CD4-positive, alpha-beta memory T cell (primary cell): ENCODE measurements at regions not wholly inside any gene's neighbourhood (a gene's known extent, or its start where the extent isn't known, plus 50 kb on each side); places are given as distances from the start of the nearest gene placed in this dataset.

ENCODE experiments used
- CTCF ChIA-PET: fragments of 350-600 bp; sonication (Branson Sonifier 250); formaldehyde crosslinking; loops from one replicate; lab custom pipeline; 2021; ENCODE audit warnings: inconsistent platforms; ENCODE audit not compliant: partially characterized antibody; lab: Charles Lee
- POLR2A ChIA-PET: fragments of 350-600 bp; sonication (Branson Sonifier 250); formaldehyde crosslinking; loops from one replicate; lab custom pipeline; 2021; ENCODE audit not compliant: partially characterized antibody; lab: Charles Lee
- DNase-seq, 5 donors: peaks; one replicate each; pipeline versions ENCODE4 v3.0.0 to v3.0.0-alpha.2; 2020 to 2022; ENCODE audit warnings: mixed read lengths in 1 of 5
- H3K27ac ChIP-seq: one replicate; pipeline ENCODE4 v1.7.0; 2013; ENCODE audit warnings: low read depth, low read length
- H3K27me3 ChIP-seq: 2 replicates; pipeline ENCODE4 v1.7.0; 2013; ENCODE audit warnings: mild to moderate bottlenecking, low read length, moderate library complexity; ENCODE audit not compliant: insufficient read depth
- H3K36me3 ChIP-seq: 2 replicates; pipeline ENCODE4 v1.7.0; 2013; ENCODE audit warnings: mild to moderate bottlenecking, low read length, moderate library complexity; ENCODE audit not compliant: insufficient read depth
- H3K4me1 ChIP-seq: 2 replicates; pipeline ENCODE4 v1.7.0; 2013; ENCODE audit warnings: mild to moderate bottlenecking, low read length, moderate library complexity; ENCODE audit not compliant: insufficient read depth
- H3K4me3 ChIP-seq, 2 donors: one replicate each; pipeline ENCODE4 v1.7.0; 2013; ENCODE audit warnings: low read length in 2 of 2, mild to moderate bottlenecking in 1 of 2
- H3K9me3 ChIP-seq, 2 donors: one replicate each; pipeline ENCODE4 v1.7.0; 2013; ENCODE audit warnings: low read length in 2 of 2, control low read depth in 1 of 2; ENCODE audit not compliant: control insufficient read depth in 1 of 2
- H3K27ac Mint-ChIP-seq, 7 donors: one replicate each; pipeline ENCODE4 v1.8.0; 2020 to 2021; ENCODE audit warnings: mixed read lengths in 7 of 7, mild to moderate bottlenecking in 6 of 7, inconsistent platforms in 3 of 7, moderate library complexity in 3 of 7
- H3K27me3 Mint-ChIP-seq, 2 donors: one replicate each; pipeline ENCODE4 v1.8.0; 2020 to 2021; ENCODE audit warnings: mixed read lengths in 2 of 2
- H3K36me3 Mint-ChIP-seq, 2 donors: one replicate each; pipeline ENCODE4 v1.8.0; 2020 to 2021; ENCODE audit warnings: mixed read lengths in 2 of 2, inconsistent platforms in 1 of 2, mild to moderate bottlenecking in 1 of 2
- H3K4me1 Mint-ChIP-seq, 4 donors: one replicate each; pipeline ENCODE4 v1.8.0; 2020 to 2021; ENCODE audit warnings: mixed read lengths in 4 of 4, mild to moderate bottlenecking in 1 of 4
- H3K4me3 Mint-ChIP-seq, 8 donors: one replicate each; pipeline ENCODE4 v1.8.0; 2020 to 2021; ENCODE audit warnings: mixed read lengths in 8 of 8, mild to moderate bottlenecking in 7 of 8, moderate library complexity in 6 of 8, inconsistent platforms in 3 of 8
- H3K9me3 Mint-ChIP-seq, 8 donors: one replicate each; pipeline ENCODE4 v1.8.0; 2020 to 2021; ENCODE audit warnings: mixed read lengths in 8 of 8, mild to moderate bottlenecking in 5 of 8, inconsistent platforms in 3 of 8, moderate library complexity in 1 of 8
- intact Hi-C: fragments of 100-400 bp; cut with micrococcal nuclease; formaldehyde crosslinking; loops from one replicate; pipeline ENCODE4 v1.15.1; 2023

DNA sequence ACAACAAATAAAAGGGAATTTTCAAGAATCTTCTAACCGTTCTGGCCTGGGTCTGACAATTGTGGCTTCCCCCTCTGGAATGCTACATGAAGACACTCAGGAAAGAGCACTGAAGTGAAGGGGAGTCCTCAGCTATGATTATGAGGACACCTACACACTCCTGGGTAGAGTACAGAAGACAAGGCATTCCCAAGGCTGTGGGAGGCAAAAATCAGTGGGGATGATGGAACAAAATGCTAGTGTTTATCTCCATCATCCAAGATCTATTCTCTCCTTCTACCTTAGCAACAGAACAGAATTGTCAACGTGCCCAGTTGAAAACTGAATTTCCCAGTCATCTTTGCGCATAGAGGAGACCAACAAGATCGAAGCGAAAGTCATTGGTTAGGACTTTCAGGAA is 130.1 kb upstream of the LARP1 start:
- H3K27me3 ChIP-seq = no peaks in the 10 kb centered on the region
- POLR2A ChIA-PET = no interaction called here
- CTCF ChIA-PET = no interaction called here
- H3K4me1 Mint-ChIP-seq = no peaks in the 10 kb centered on the region
- peaks cover 2 to 6% of the 10 kb centered on the region in 2 donors for H3K27me3 Mint-ChIP-seq
- H3K27ac Mint-ChIP-seq = no peak overlapping the region
- intact Hi-C loops = no loop called here
- H3K36me3 Mint-ChIP-seq = no peaks in the 10 kb centered on the region
- no peak for DNase-seq
- H3K9me3 ChIP-seq = no peaks in the 10 kb centered on the region
- no peaks in the 10 kb centered on the region for H3K36me3 ChIP-seq
- H3K4me3 Mint-ChIP-seq = no peak overlapping the region
- H3K4me1 ChIP-seq = no peaks in the 10 kb centered on the region
- no peak overlapping the region for H3K4me3 ChIP-seq
- no peak overlapping the region for H3K27ac ChIP-seq
- peaks cover 0 to 4% (median 0%) of the 10 kb centered on the region in 8 donors for H3K9me3 Mint-ChIP-seq

DNA sequence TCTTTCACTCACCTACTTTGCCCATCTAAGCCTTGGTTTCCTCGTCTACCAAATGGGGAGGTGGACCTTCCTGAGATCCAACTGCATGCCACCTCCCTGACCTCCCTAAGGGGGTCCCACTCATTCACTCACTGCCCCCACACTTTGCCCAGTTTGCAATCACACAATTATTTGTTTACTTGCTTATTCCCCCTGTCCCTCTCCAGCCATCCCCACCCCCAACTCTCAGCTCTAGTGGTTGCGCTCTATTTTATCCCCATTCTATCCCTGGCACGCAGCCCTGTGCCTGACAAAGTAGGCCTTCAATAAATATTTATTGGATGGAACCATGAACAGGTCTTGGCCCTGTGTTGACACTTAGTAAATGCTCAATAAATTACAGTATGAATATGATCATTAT is 130.8 kb upstream of the LARP1 start:
- Histone ChIP-seq H3K27ac (no peak overlapping the region), H3K36me3 (no peaks in the 10 kb centered on the region), H3K9me3 (no peaks in the 10 kb centered on the region), H3K4me1 (no peaks in the 10 kb centered on the region), H3K4me3 (no peak overlapping the region), H3K27me3 (no peaks in the 10 kb centered on the region)
- Mint-ChIP-seq H3K27ac (no peak overlapping the region), H3K4me3 (no peak overlapping the region), H3K9me3 (peaks cover 0 to 4% (median 0%) of the 10 kb centered on the region in 8 donors), H3K36me3 (no peaks in the 10 kb centered on the region), H3K4me1 (no peaks in the 10 kb centered on the region), H3K27me3 (peaks cover 2 to 6% of the 10 kb centered on the region in 2 donors)
- no peak for DNase-seq
- intact Hi-C loops = no loop called here
- POLR2A ChIA-PET = no interaction called here
- CTCF ChIA-PET = no interaction called here

DNA sequence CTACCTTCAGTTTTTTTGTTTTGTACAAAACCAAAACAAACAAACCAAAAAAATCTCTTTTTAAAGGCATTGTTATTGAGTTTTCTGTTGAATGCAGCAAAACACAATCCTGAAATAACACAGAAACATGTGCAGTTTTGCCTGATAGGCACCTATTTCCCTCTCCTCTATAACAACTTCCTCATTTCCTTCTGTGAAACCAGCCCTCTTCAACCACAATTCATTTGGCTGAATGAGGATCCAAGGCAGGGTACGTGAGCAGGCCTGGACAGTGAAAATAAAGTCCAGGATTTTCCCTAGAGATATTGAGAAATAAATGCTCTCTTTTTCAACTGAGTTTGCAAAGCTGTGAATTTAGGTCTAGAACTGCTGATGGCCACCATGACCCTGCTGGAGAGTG is 134.8 kb upstream of the LARP1 start:
- H3K36me3 Mint-ChIP-seq = no peaks in the 10 kb centered on the region
- Histone ChIP-seq H3K9me3 (no peaks in the 10 kb centered on the region), H3K27me3 (no peaks in the 10 kb centered on the region), H3K4me3 (no peak overlapping the region), H3K4me1 (no peaks in the 10 kb centered on the region), H3K36me3 (no peaks in the 10 kb centered on the region), H3K27ac (no peak overlapping the region)
- no peak for DNase-seq
- no peak overlapping the region for H3K4me3 Mint-ChIP-seq
- H3K27ac Mint-ChIP-seq = no peak overlapping the region
- peaks cover 0 to 4% (median 0%) of the 10 kb centered on the region in 8 donors for H3K9me3 Mint-ChIP-seq
- intact Hi-C loops = no loop called here
- POLR2A ChIA-PET = no interaction called here
- H3K4me1 Mint-ChIP-seq = no peaks in the 10 kb centered on the region
- H3K27me3 Mint-ChIP-seq = peaks cover 1 to 10% of the 10 kb centered on the region in 2 donors
- CTCF ChIA-PET = no interaction called here

DNA sequence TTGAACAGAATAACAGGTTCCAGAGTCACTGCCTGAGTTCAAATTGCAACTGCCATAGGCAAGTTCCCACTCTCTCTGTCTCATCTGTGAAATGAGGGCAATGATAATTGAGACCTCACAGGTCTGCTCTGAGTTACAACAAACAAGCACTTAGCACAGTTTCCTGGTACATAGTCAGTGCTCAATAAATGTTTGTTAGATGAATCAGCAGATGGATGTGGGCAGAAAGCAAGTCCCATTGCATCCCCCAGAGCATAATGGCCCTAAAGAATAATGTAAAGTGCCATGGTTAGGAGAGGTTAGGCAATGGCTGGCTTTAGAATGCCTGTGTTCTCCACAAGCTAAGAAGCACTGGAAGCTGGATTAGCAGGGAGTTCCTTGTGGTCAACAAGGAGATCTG is 136.5 kb upstream of the LARP1 start:
- H3K36me3 ChIP-seq = no peaks in the 10 kb centered on the region
- Mint-ChIP-seq H3K9me3 (no peaks in the 10 kb centered on the region), H3K27ac (no peak overlapping the region), H3K4me1 (no peaks in the 10 kb centered on the region), H3K36me3 (no peaks in the 10 kb centered on the region), H3K27me3 (peaks cover 5 to 6% of the 10 kb centered on the region in 2 donors), H3K4me3 (no peak overlapping the region)
- H3K27me3 ChIP-seq = no peaks in the 10 kb centered on the region
- CTCF ChIA-PET = no interaction called here
- no peaks in the 10 kb centered on the region for H3K9me3 ChIP-seq
- no peak overlapping the region for H3K27ac ChIP-seq
- intact Hi-C loops = no loop called here
- POLR2A ChIA-PET = no interaction called here
- no peak overlapping the region for H3K4me3 ChIP-seq
- no peaks in the 10 kb centered on the region for H3K4me1 ChIP-seq
- no peak for DNase-seq

DNA sequence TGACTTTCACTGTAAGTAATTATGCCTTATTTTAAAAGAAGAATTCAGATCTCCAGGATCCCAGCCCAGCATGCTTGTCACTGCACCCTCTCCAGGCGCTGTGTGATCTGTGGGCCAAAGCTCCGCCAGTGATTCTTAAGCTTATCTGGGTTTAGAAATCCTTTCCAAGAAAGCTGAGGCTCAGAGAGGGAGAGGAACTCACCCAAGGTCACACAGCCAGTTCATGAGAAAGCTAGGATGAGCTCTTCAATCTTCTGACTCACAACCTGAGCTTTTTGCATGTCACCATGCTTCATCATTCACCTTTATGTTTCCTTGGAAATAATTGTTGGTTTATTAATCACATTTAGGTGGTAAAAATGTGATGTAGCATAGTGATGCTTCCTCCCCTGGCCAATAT is 136.6 kb upstream of the HAND1 start:
- no peaks in the 10 kb centered on the region for H3K36me3 ChIP-seq
- DNase-seq = no peak
- Mint-ChIP-seq H3K27me3 (peaks cover 19 to 22% of the 10 kb centered on the region in 2 donors), H3K9me3 (peaks cover 0 to 2% (median 0%) of the 10 kb centered on the region in 8 donors), H3K27ac (no peak overlapping the region), H3K4me1 (peaks cover 7 to 20% (median 9%) of the 10 kb centered on the region in 4 donors), H3K4me3 (no peak overlapping the region), H3K36me3 (no peaks in the 10 kb centered on the region)
- H3K27ac ChIP-seq = no peak overlapping the region
- intact Hi-C loops = loop anchor here (5.0 kb wide), 1 partner anchor 147 kb away; no protein-coding TSS in a partner anchor
- CTCF ChIA-PET = interaction anchor here (1.2 to 1.3 kb wide), 2 partner anchors 8 to 15 kb away, joined by 3 read pairs; no protein-coding TSS in a partner anchor
- H3K4me3 ChIP-seq = no peak overlapping the region
- no peaks in the 10 kb centered on the region for H3K9me3 ChIP-seq
- POLR2A ChIA-PET = no interaction called here
- H3K4me1 ChIP-seq = peaks cover 8% of the 10 kb centered on the region
- peaks cover 9% of the 10 kb centered on the region for H3K27me3 ChIP-seq

DNA sequence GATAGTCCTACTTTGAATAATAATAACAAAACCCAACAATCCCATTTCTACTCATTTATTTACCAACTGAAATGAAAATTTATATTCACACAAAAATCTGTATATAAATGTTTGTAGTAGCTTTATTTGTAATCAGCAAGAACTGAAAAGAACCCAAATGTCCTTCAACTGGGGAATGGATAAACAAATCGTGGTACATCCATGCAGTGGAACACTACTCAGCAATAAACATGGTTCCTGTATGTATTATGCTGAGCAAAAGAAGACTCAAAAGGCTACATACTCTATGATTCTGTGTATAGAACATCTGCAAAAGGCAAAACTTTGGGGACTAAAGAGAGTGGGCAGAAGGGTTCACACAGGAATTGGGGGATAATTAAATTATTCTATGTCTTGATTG is 136.1 kb upstream of the HAND1 start:
- POLR2A ChIA-PET = no interaction called here
- intact Hi-C loops = loop anchor here (5.0 kb wide), 1 partner anchor 147 kb away; no protein-coding TSS in a partner anchor

DNA sequence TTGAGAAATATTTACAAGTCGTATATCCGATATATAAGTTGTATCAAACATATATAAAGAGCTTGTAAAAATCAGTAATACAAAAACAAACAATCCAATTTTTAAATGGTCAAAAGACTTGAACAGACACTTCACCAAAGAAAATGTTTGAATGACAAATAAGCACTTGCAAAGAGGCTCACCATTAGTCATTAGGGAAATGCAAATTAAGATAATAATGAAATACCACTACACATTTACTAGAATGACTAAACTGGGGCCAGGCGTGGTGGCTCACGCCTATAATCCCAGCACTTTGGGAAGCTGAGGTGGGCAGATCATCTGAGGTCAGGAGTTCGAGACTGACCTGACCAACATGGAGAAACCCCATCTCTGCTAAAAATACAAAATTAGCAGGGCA is 134.6 kb upstream of the HAND1 start:
- H3K27ac Mint-ChIP-seq = no peak overlapping the region
- H3K4me1 Mint-ChIP-seq = peaks cover 7 to 27% (median 9%) of the 10 kb centered on the region in 4 donors
- no peak for DNase-seq
- Histone ChIP-seq H3K4me1 (peaks cover 8% of the 10 kb centered on the region), H3K4me3 (no peak overlapping the region), H3K27ac (no peak overlapping the region), H3K27me3 (peaks cover 9% of the 10 kb centered on the region), H3K9me3 (no peaks in the 10 kb centered on the region), H3K36me3 (no peaks in the 10 kb centered on the region)
- ChIA-PET POLR2A (no interaction called here), CTCF (no interaction called here)
- no peaks in the 10 kb centered on the region for H3K36me3 Mint-ChIP-seq
- intact Hi-C loops = loop anchor here (5.0 kb wide), 1 partner anchor 145 kb away; no protein-coding TSS in a partner anchor
- peaks cover 29 to 30% of the 10 kb centered on the region in 2 donors for H3K27me3 Mint-ChIP-seq
- H3K4me3 Mint-ChIP-seq = no peak overlapping the region
- H3K9me3 Mint-ChIP-seq = peaks cover 0 to 2% (median 0%) of the 10 kb centered on the region in 8 donors

More for the DNA sequence above, 136.1 kb upstream of the HAND1 start:
- peaks cover 8% of the 10 kb centered on the region for H3K4me1 ChIP-seq
- Mint-ChIP-seq H3K9me3 (peaks cover 0 to 2% (median 0%) of the 10 kb centered on the region in 8 donors), H3K27ac (no peak overlapping the region), H3K27me3 (peaks cover 23 to 24% of the 10 kb centered on the region in 2 donors), H3K4me1 (peaks cover 7 to 25% (median 9%) of the 10 kb centered on the region in 4 donors), H3K4me3 (no peak overlapping the region), H3K36me3 (no peaks in the 10 kb centered on the region)
- H3K9me3 ChIP-seq = no peaks in the 10 kb centered on the region
- peaks cover 9% of the 10 kb centered on the region for H3K27me3 ChIP-seq
- CTCF ChIA-PET = interaction anchor here (1.2 kb wide), 1 partner anchor 8 kb away, joined by 3 read pairs; no protein-coding TSS in a partner anchor
- H3K36me3 ChIP-seq = no peaks in the 10 kb centered on the region
- H3K4me3 ChIP-seq = no peak overlapping the region
- no peak overlapping the region for H3K27ac ChIP-seq
- no peak for DNase-seq
